ENCODE measurements at regions not wholly inside any gene's neighbourhood (a gene's known extent, or its start where the extent isn't known, plus 50 kb on each side); places are given as distances from the start of the nearest gene placed in this dataset.

- TF ChIP-seq ZNF302 (CRISPR knock-in tag; IDR thresholded peaks at IDR 0.05) (no peak), GATA3 (IDR thresholded peaks at IDR 0.05; ENCODE audit: borderline replicate concordance) (no peak), HES2 (IDR thresholded peaks at IDR 0.05) (no peak)
These were observed 493.1 kb downstream of the CPS1 start (continued) for GRCh38 chr2:211049321-211050018.

GRCh38 chr2:211055438-211055837 is 499.0 kb downstream of the CPS1 start:
- Histone ChIP-seq H3K27ac (no peak overlapping the region), H3K4me1 (no peaks in the 10 kb centered on the region), H3K9me3 (no peaks in the 10 kb centered on the region), H3K4me2 (no peak overlapping the region), H3K4me3 (no peak overlapping the region)
- WGBS (ENCODE audit: missing lambda C conversion rate): 40% methylated on average over 5 of the region's 5 CpGs
- ChIA-PET POLR2A (no interaction called here), CTCF (interaction anchor here (0.7 to 1.5 kb wide), 3 partner anchors 16 to 641 kb away, joined by 3 to 5 read pairs (median 3); no protein-coding TSS in a partner anchor)
- ATAC-seq (peak; percentile 54 to 72; a peak in 4 of 6 replicates), FAIRE-seq (no peak), DNase-seq (ENCODE audit: low read depth in 1 of 2, low spot score in 1 of 2) (peak in 1 of 2 experiments; percentile 28)
- 0 out of 3 replicates have a peak, but pooled peaks have one; percentile 16 for TF ChIP-seq CTCF (IDR thresholded peaks at IDR 0.05)
- TF ChIP-seq RAD21 (conservative IDR thresholded peaks at IDR 0.05 in 1 of 2, IDR thresholded peaks at IDR 0.05 in 1 of 2): peak in 1 of 2 experiments; percentile 43; a peak in 3 of 5 replicates
- no peak for TF ChIP-seq KDM1A (IDR thresholded peaks at IDR 0.05; ENCODE audit: low read depth)

GRCh38 chr2:211061612-211062296 is 505.4 kb downstream of the CPS1 start:
- Histone ChIP-seq H3K27ac (no peak overlapping the region), H3K4me1 (no peaks in the 10 kb centered on the region), H3K9me3 (no peaks in the 10 kb centered on the region), H3K4me3 (no peak overlapping the region), H3K4me2 (no peak overlapping the region)
- 15% methylated on average over 4 of the region's 4 CpGs for WGBS (ENCODE audit: missing lambda C conversion rate)
- DNase-seq (ENCODE audit: low read depth in 1 of 2, low spot score in 1 of 2) (no peak), ATAC-seq (no peak), FAIRE-seq (no peak)
- ChIA-PET CTCF (no interaction called here), POLR2A (no interaction called here)
- TF ChIP-seq MAZ (IDR thresholded peaks at IDR 0.05; ENCODE audit: borderline replicate concordance, low read depth, low read length): no peak
- TF ChIP-seq KDM1A (IDR thresholded peaks at IDR 0.05; ENCODE audit: low read depth): no peak
- no peak for TF ChIP-seq GATA3 (IDR thresholded peaks at IDR 0.05; ENCODE audit: borderline replicate concordance)
- no peak for TF ChIP-seq RAD21 (conservative IDR thresholded peaks at IDR 0.05 in 1 of 2, IDR thresholded peaks at IDR 0.05 in 1 of 2)

GRCh38 chr2:211062297-211062612 is 505.9 kb downstream of the CPS1 start:
- TF ChIP-seq RNF2 (IDR thresholded peaks at IDR 0.05; ENCODE audit: borderline replicate concordance, low read depth) (no peak), ZC3H11A (IDR thresholded peaks at IDR 0.05) (no peak), KDM5A (IDR thresholded peaks at IDR 0.05) (no peak), RARB (CRISPR knock-in tag; IDR thresholded peaks at IDR 0.05) (no peak), POLR2A (IDR thresholded peaks at IDR 0.05; ENCODE audit: low read length) (no peak), ELK1 (IDR thresholded peaks at IDR 0.05; ENCODE audit: low read depth, low read length) (no peak), JUNB (IDR thresholded peaks at IDR 0.05) (no peak), ESRRA (IDR thresholded peaks at IDR 0.05; ENCODE audit: borderline replicate concordance, low read length) (no peak), REST (IDR thresholded peaks at IDR 0.05) (no peak), MYC (IDR thresholded peaks at IDR 0.05; ENCODE audit: borderline replicate concordance, low read length) (no peak)
- Histone ChIP-seq H3K27ac (no peak overlapping the region), H3K9me3 (no peaks in the 10 kb centered on the region), H3K4me3 (no peak overlapping the region), H3K4me2 (no peak overlapping the region), H3K4me1 (no peaks in the 10 kb centered on the region)
- ATAC-seq (no peak), DNase-seq (ENCODE audit: low read depth in 1 of 2, low spot score in 1 of 2) (no peak), FAIRE-seq (no peak)
- CTCF ChIA-PET: no interaction called here
- WGBS (ENCODE audit: missing lambda C conversion rate): 45% methylated on average over 5 of the region's 5 CpGs
- POLR2A ChIA-PET: no interaction called here

Data from A549 (cell line).